Endothelial cell (in vitro differentiated cells): ENCODE measurements at regions not wholly inside any gene's neighbourhood (a gene's known extent, or its start where the extent isn't known, plus 50 kb on each side); places are given as distances from the start of the nearest gene placed in this dataset.

Source experiments
- DNase-seq: peaks from one replicate; pipeline ENCODE4 v3.0.0; 2021; ENCODE audit warnings: low spot score
- H3K27ac Mint-ChIP-seq: one replicate; pipeline ENCODE4 v1.8.0; 2021; ENCODE audit warnings: mixed read lengths, inconsistent platforms; ENCODE audit not compliant: unreplicated experiment
- H3K27me3 Mint-ChIP-seq: one replicate; pipeline ENCODE4 v1.8.0; 2021; ENCODE audit warnings: mild to moderate bottlenecking, moderate library complexity, mixed read lengths, inconsistent platforms; ENCODE audit not compliant: unreplicated experiment
- H3K36me3 Mint-ChIP-seq: one replicate; pipeline ENCODE4 v1.8.0; 2021; ENCODE audit warnings: mild to moderate bottlenecking, low read depth, mixed read lengths, inconsistent platforms; ENCODE audit not compliant: unreplicated experiment
- H3K4me1 Mint-ChIP-seq: one replicate; pipeline ENCODE4 v1.8.0; 2021; ENCODE audit warnings: mild to moderate bottlenecking, mixed read lengths, inconsistent platforms; ENCODE audit not compliant: unreplicated experiment
- H3K4me3 Mint-ChIP-seq: one replicate; pipeline ENCODE4 v1.8.0; 2021; ENCODE audit warnings: mild to moderate bottlenecking, mixed read lengths, inconsistent platforms; ENCODE audit not compliant: unreplicated experiment
- H3K9me3 Mint-ChIP-seq: one replicate; pipeline ENCODE4 v1.8.0; 2021; ENCODE audit warnings: mixed read lengths, inconsistent platforms; ENCODE audit not compliant: unreplicated experiment
- CTCF ChIP-seq: fragments of 200-600 bp; sonication (generic); IDR thresholded peaks from one replicate; pipeline ENCODE4 v1.5.0; 2021; ENCODE audit warnings: antibody characterized with exemption; ENCODE audit not compliant: unreplicated experiment

- DNase-seq, result no peak
- H3K36me3 Mint-ChIP-seq, result no peaks in the 10 kb centered on the region
- H3K27me3 Mint-ChIP-seq, result peaks cover 6% of the 10 kb centered on the region
- no peak overlapping the region for H3K4me3 Mint-ChIP-seq
- H3K27ac Mint-ChIP-seq, result no peak overlapping the region
- no peak for TF ChIP-seq CTCF
- no peaks in the 10 kb centered on the region for H3K9me3 Mint-ChIP-seq
- no peaks in the 10 kb centered on the region for H3K4me1 Mint-ChIP-seq
Measured at GRCh38 chrX:39465906-39466305, 631.9 kb downstream of the BCOR start.

- no peaks in the 10 kb centered on the region for H3K36me3 Mint-ChIP-seq
- no peak overlapping the region for H3K4me3 Mint-ChIP-seq
- peaks cover 4% of the 10 kb centered on the region for H3K27me3 Mint-ChIP-seq
- H3K4me1 Mint-ChIP-seq, result no peaks in the 10 kb centered on the region
- H3K27ac Mint-ChIP-seq, result no peak overlapping the region
- no peak for DNase-seq
- no peaks in the 10 kb centered on the region for H3K9me3 Mint-ChIP-seq
- no peak for TF ChIP-seq CTCF
Measured at GRCh38 chrX:39469126-39469525, 628.6 kb downstream of the BCOR start.

- Mint-ChIP-seq H3K4me3 (no peak overlapping the region), H3K9me3 (no peaks in the 10 kb centered on the region), H3K4me1 (no peaks in the 10 kb centered on the region), H3K27me3 (peaks cover 2% of the 10 kb centered on the region), H3K27ac (no peak overlapping the region), H3K36me3 (no peaks in the 10 kb centered on the region)
- DNase-seq, result no peak
- no peak for TF ChIP-seq CTCF
Measured at GRCh38 chrX:39470588-39471407, 627.0 kb downstream of the BCOR start.

- no peaks in the 10 kb centered on the region for H3K36me3 Mint-ChIP-seq
- no peaks in the 10 kb centered on the region for H3K9me3 Mint-ChIP-seq
- H3K4me1 Mint-ChIP-seq, result no peaks in the 10 kb centered on the region
- H3K27ac Mint-ChIP-seq, result no peak overlapping the region
- H3K27me3 Mint-ChIP-seq, result peaks cover 7% of the 10 kb centered on the region
- H3K4me3 Mint-ChIP-seq, result no peak overlapping the region
- no peak for TF ChIP-seq CTCF
- DNase-seq, result no peak
Measured at GRCh38 chrX:39472161-39472560, 625.6 kb downstream of the BCOR start.

GRCh38 chrX:39473812-39474211, 623.9 kb downstream of the BCOR start:
- Mint-ChIP-seq H3K36me3 (no peaks in the 10 kb centered on the region), H3K4me1 (no peaks in the 10 kb centered on the region), H3K27me3 (peaks cover 7% of the 10 kb centered on the region), H3K9me3 (no peaks in the 10 kb centered on the region), H3K4me3 (no peak overlapping the region), H3K27ac (no peak overlapping the region)
- TF ChIP-seq CTCF, result no peak
- DNase-seq, result no peak
